ENCODE measurements at regions not wholly inside any gene's neighbourhood (a gene's known extent, or its start where the extent isn't known, plus 50 kb on each side); places are given as distances from the start of the nearest gene placed in this dataset.

- no peak for TF ChIP-seq GLIS3 (CRISPR knock-in tag; IDR thresholded peaks at IDR 0.05)
- TF ChIP-seq ZNF565 (CRISPR knock-in tag; conservative IDR thresholded peaks at IDR 0.05; ENCODE audit: low read depth), result no peak
Observed at GRCh38 chr6:73879501-73880293, 183.7 kb downstream of the CD109 start.

Measured in SK-N-SH treated with all-trans-retinoic acid at 6 μM for 48 hours (cell line).